ENCODE measurements at regions not wholly inside any gene's neighbourhood (a gene's known extent, or its start where the extent isn't known, plus 50 kb on each side); places are given as distances from the start of the nearest gene placed in this dataset.
A peak's percentile ranks its signal among the peaks of the same experiment; 100 is the strongest.

DNA sequence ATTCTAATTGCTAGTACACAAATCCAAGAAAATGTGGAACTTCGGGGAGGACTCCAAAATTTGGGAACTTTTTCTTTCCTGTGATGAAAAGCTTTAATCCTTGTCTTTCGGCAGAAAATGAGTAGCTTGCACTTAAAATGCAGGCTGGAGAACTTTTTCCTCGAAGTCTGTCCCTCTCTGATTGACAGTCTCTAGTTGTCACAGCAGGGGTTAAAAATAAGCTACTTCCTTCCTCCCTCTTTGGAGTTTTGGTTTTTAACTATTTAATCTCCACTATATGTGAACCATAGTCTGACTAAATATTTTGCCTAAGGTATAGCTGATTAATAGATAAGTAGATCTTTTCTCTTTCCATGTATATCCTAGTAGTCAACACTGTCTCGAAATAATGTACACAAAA, 66.8 kb upstream of the MBOAT1 start:
- H3K9me3 ChIP-seq (ENCODE audit: severe bottlenecking), result peaks cover 12% of the 10 kb centered on the region
- DNase-seq, result no peak
- H3K27me3 ChIP-seq (ENCODE audit: insufficient read depth, low read depth, severe bottlenecking), result no peaks in the 10 kb centered on the region
- TF ChIP-seq, protein P1, sequence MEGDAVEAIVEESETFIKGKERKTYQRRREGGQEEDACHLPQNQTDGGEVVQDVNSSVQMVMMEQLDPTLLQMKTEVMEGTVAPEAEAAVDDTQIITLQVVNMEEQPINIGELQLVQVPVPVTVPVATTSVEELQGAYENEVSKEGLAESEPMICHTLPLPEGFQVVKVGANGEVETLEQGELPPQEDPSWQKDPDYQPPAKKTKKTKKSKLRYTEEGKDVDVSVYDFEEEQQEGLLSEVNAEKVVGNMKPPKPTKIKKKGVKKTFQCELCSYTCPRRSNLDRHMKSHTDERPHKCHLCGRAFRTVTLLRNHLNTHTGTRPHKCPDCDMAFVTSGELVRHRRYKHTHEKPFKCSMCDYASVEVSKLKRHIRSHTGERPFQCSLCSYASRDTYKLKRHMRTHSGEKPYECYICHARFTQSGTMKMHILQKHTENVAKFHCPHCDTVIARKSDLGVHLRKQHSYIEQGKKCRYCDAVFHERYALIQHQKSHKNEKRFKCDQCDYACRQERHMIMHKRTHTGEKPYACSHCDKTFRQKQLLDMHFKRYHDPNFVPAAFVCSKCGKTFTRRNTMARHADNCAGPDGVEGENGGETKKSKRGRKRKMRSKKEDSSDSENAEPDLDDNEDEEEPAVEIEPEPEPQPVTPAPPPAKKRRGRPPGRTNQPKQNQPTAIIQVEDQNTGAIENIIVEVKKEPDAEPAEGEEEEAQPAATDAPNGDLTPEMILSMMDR (IDR thresholded peaks at IDR 0.05; ENCODE audit: low read depth, low read length), result no peak
- peak overlapping the region; percentile 18; the same call in 1 of the 2 replicates for H3K4me3 ChIP-seq (ENCODE audit: low read depth, low read length)
- H3K36me3 ChIP-seq, result no peaks in the 10 kb centered on the region
- H3K27ac ChIP-seq, result peak overlapping the region; percentile 5; the same call in 1 of the 2 replicates

GRCh38 chr6:20279608-20280287, 67.5 kb upstream of the MBOAT1 start:
- TF ChIP-seq, protein P1 (IDR thresholded peaks at IDR 0.05; ENCODE audit: low read depth, low read length), result no peak
- peak overlapping the region; percentile 35 for H3K27ac ChIP-seq
- peaks cover 12% of the 10 kb centered on the region for H3K9me3 ChIP-seq (ENCODE audit: severe bottlenecking)
- H3K27me3 ChIP-seq (ENCODE audit: insufficient read depth, low read depth, severe bottlenecking), result no peaks in the 10 kb centered on the region
- no peaks in the 10 kb centered on the region for H3K36me3 ChIP-seq
- no peak overlapping the region for H3K4me3 ChIP-seq (ENCODE audit: low read depth, low read length)
- DNase-seq, result peak; percentile 95

DNA sequence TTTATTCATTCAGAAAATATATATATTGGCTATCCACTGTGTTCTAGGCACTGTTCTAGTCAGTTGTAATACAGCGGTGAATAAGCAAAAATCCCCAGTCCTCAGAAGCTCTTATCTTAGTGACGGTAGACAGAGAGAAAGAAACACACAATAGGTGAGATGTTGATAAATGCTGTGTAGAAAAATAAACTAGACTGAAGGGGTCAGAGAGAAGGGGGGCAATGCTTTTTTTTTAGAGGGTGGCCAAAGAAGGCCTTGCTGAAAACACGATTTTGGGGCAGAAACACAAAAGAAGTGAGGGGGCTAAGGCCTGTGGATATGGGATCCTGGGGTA, 68.0 kb upstream of the MBOAT1 start:
- Histone ChIP-seq H3K9me3 (ENCODE audit: severe bottlenecking) (peaks cover 12% of the 10 kb centered on the region), H3K36me3 (no peaks in the 10 kb centered on the region), H3K4me3 (ENCODE audit: low read depth, low read length) (no peak overlapping the region), H3K27me3 (ENCODE audit: insufficient read depth, low read depth, severe bottlenecking) (no peaks in the 10 kb centered on the region), H3K27ac (peak overlapping the region; percentile 35)
- no peak for DNase-seq
- TF ChIP-seq, protein P1 (IDR thresholded peaks at IDR 0.05; ENCODE audit: low read depth, low read length), result no peak

DNA sequence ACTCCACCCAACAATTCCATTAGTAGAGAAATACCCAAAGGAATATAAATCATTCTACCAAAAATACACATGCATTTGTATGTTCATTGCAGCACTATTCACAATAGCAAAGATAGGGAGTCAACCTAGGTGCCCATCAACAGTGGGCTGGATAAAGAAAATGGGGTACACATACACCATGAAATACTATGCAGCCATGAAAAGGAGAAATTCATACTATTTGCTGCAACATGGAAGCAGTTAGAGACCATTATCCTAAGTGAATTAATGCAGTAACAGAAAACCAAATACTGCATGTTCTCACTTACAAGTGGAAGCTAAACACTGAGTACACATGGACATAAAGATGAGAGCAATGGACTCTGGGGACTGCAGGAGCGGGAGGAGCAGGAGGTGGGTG, 72.4 kb upstream of the MBOAT1 start:
- Histone ChIP-seq H3K9me3 (ENCODE audit: severe bottlenecking) (peaks cover 12% of the 10 kb centered on the region), H3K36me3 (no peaks in the 10 kb centered on the region), H3K27me3 (ENCODE audit: insufficient read depth, low read depth, severe bottlenecking) (no peaks in the 10 kb centered on the region), H3K4me3 (ENCODE audit: low read depth, low read length) (no peak overlapping the region), H3K27ac (no peak overlapping the region)
- DNase-seq, result no peak
- TF ChIP-seq, protein P1 (IDR thresholded peaks at IDR 0.05; ENCODE audit: low read depth, low read length), result no peak

DNA sequence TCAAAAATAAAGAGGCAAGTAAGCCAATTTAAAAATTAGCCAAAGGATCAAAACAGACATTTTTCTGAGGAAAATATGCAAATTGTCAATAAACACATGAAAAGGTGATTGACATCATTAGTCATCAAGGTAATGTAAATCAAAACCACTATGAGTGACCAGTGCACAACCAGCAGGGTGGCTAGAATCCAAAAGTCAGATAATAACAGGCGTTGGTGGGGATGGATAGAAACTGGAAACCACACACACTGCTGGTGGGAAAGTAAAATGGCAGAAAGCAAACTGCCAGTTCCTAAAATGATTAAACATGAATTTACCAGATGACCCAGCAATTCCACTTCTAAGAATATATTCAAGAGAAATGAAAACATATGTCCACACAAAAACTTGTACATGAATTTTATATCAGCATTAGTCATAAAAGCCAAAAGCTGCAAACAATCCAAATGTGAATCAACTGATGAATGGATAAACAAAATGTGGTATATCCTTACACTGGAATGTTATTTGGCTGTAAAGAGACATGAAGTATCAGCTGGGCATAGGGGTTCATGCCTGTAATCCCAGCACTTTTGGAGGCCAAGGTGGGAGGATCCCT, 74.8 kb upstream of the MBOAT1 start:
- DNase-seq, result no peak
- TF ChIP-seq, protein P1 (IDR thresholded peaks at IDR 0.05; ENCODE audit: low read depth, low read length), result no peak
- Histone ChIP-seq H3K4me3 (ENCODE audit: low read depth, low read length) (no peak overlapping the region), H3K27me3 (ENCODE audit: insufficient read depth, low read depth, severe bottlenecking) (no peaks in the 10 kb centered on the region), H3K27ac (no peak overlapping the region), H3K36me3 (no peaks in the 10 kb centered on the region), H3K9me3 (ENCODE audit: severe bottlenecking) (peaks cover 9% of the 10 kb centered on the region)
